Mammary epithelial cell (primary cell): ENCODE measurements at regions not wholly inside any gene's neighbourhood (a gene's known extent, or its start where the extent isn't known, plus 50 kb on each side); places are given as distances from the start of the nearest gene placed in this dataset.

Experiments
- EZH2 ChIP-seq: IDR thresholded peaks from 2 replicates; pipeline ENCODE4 v1.6.1; 2012; ENCODE audit warnings: low read length, inconsistent platforms, borderline replicate concordance
- TF ChIP-seq, protein P1 (sequence below), 2 donors: IDR thresholded peaks in 1 of 2; conservative IDR thresholded peaks in 1 of 2; 2 replicates each; pipeline ENCODE4 v1.5.1; 2011 to 2012; ENCODE audit warnings: inconsistent platforms in 2 of 2, low read length in 2 of 2, mild to moderate bottlenecking in 2 of 2, control low read depth in 1 of 2, low read depth in 1 of 2; ENCODE audit not compliant: insufficient read depth in 1 of 2; ENCODE audit errors: extremely low read depth in 1 of 2

DNA sequence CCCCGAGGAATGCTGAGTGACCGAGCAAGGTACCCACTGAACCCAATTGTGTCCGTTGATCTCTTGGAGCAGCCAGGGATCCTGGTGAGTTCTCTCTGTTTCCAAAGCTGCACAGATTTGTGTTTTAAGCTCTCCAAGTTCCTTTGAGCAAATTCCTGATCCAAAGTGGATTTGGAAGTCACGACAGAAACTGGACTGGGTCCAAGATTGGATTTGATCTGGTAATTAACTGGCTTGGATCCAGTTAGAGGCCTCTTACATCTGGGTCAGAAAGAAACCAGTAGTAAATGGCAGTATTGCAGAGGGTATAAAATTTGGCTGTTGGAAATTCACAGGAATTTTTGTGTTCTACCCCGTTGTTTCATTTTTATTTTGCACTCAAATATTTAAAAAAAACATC is 119.5 kb downstream of the PMP22 start:
- TF ChIP-seq, protein P1, sequence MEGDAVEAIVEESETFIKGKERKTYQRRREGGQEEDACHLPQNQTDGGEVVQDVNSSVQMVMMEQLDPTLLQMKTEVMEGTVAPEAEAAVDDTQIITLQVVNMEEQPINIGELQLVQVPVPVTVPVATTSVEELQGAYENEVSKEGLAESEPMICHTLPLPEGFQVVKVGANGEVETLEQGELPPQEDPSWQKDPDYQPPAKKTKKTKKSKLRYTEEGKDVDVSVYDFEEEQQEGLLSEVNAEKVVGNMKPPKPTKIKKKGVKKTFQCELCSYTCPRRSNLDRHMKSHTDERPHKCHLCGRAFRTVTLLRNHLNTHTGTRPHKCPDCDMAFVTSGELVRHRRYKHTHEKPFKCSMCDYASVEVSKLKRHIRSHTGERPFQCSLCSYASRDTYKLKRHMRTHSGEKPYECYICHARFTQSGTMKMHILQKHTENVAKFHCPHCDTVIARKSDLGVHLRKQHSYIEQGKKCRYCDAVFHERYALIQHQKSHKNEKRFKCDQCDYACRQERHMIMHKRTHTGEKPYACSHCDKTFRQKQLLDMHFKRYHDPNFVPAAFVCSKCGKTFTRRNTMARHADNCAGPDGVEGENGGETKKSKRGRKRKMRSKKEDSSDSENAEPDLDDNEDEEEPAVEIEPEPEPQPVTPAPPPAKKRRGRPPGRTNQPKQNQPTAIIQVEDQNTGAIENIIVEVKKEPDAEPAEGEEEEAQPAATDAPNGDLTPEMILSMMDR (conservative IDR thresholded peaks at IDR 0.05 in 1 of 2, IDR thresholded peaks at IDR 0.05 in 1 of 2; ENCODE audit: extremely low read depth in 1 of 2, insufficient read depth in 1 of 2, low read depth in 1 of 2, low read length in 2 of 2) = no peak
- TF ChIP-seq EZH2 = no peak
